M059J (cell line): ENCODE measurements at regions not wholly inside any gene's neighbourhood (a gene's known extent, or its start where the extent isn't known, plus 50 kb on each side); places are given as distances from the start of the nearest gene placed in this dataset.
"Not testable (repeated sequence)": the region's sequence is repeated elsewhere in the genome, so short reads cannot be mapped to it uniquely, and the experiment has no call there.

Source experiments
- DNase-seq: peaks from one replicate; pipeline ENCODE4 v3.0.0-alpha.2; 2012; ENCODE audit warnings: low read depth

DNA sequence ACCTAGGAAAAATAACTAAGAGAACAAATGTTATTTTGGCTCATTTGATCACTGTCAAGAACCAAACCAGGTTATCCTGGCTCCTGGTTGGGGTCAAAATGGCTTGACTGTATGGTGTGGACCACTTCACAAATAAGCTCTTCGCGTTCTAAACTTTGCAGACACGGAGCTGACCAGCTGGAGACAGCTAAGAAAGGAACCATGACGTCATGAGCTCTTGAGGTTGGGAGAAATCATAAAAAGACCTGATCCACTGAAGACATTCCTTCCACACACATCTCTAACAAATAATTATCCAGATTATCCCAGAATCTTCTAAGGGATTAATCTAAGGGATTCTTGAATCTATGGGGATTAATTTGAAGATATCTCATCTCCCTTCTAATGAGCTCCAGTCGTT lies 321.5 kb upstream of the IGF1R start:
- DNase-seq = no peak

DNA sequence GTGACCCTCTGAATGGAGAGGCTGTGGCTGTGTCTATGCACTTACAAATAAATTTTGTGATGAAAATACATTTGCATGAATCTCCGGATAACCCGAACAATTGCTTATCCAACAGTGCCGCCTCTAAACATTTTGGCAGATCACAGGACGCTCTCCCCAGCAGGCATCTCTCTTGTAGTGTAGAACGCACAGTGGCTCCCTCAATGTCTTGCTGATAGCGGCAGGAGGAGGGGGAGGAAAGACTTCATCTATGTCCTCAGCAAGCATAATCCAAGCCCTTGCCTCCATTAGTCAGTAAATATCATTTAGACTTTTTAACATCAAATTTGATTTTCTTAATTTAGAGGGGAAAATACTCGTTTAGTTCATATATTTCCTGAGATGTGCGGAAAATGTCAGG lies 318.1 kb upstream of the IGF1R start:
- no peak for DNase-seq

DNA sequence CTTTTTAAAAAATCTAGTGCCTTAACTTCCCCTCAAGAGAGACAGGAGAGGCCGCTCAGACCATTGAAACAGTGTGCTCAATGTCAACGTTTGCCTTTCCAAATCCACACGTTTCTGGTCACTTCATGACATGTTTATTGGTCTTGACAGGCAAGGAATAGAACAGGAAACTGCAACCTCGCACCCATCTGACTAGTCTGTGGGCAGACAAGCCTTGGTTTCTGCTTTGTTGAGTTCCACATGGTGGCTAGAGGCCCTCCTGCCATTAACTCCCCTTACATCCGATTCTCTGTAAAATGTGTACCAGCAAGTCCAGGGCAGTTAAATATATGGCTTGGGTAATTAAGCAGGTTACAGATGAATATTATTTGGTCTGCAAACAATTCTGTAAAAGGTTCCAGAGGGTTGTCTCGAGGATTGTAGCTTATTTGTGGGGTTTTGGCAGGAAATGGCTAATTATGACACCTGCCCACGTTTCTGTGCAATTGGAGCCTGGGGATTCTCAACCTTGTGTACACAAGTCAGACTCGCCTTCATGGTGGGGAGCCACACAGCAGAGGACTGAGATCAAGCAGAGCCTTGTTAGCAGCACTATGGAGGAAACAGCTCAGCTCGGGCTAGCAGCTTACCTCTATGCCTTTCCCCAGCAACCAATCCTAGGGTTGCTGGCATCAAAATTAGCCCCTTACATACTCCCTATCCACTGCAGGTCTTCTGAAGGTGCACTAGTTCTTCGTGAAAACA lies 317.5 kb upstream of the IGF1R start:
- DNase-seq = no peak

DNA sequence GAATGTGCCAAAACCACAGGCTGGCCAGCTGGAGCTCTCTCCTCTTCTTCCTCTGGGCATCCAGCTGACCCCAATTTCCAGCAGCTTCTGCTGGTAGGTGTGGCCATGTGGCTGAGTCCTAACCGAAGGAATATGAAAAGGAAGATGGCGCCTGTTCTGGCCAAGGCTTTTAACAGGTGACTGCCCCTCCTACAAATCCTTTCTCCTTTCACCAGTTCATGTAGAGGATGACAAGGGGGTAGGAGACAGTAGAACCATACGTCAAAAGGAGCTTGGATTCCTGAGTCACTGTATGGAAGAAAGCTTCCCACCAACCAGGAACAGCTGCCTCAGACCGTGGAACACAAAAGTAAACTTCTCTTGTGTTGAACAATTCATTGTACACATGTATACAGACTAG lies 316.7 kb upstream of the IGF1R start:
- no peak for DNase-seq

DNA sequence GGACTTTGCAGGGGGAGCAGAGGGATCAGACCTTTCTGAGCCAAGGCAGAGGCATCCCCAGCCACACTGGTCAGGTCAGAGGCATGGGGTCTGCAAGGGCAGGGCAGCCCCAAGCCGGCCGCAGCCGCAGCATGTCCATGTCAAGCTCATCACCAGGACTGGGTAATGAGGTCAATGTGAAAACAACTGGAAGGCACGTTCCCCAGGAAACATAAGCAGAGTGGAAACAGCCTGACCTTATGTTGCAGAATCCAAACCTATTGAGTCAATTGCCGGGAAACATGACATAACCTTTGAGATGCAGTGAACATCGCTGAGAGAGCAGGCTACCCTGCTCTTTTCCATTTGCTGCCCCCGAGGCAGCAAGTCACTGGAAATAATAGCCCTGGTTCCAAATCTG lies 315.1 kb upstream of the IGF1R start:
- no peak for DNase-seq

DNA sequence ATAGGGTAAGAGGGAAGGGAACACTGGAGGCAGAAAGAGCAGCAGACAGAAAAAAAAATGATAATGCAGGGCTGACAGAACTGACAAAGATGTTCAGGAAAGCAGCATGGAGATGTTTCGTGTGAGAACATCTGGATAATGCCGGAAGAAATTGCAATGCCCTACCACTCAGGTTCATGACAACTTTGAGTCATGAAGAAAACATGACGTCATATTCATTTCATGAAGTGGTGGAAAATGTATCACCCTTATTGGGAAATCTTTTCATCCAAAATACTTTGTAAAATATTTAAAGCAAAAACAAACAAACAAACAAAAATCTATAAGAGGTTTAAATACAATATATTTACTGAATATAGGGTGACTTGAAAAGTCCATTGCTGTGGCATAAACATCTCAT lies 305.4 kb upstream of the IGF1R start:
- no peak for DNase-seq

DNA sequence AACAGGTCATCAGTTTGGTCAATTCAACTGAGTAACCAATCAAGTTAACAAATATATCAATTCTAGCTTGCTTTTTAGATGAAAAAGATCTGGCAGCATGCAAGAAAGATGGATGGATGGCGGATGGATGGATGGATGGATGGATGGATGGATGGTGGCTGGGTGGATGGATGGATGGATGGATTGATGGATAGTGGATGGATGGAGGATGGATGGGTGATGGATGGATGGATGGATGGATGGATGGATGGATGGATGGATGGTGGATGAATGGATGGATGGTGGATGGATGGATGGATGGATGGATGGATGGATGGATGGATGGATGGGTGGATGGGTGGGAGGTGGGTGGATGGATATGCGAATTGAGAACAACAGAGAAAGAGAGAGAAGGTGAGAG lies 303.7 kb upstream of the IGF1R start:
- DNase-seq = no peak

DNA sequence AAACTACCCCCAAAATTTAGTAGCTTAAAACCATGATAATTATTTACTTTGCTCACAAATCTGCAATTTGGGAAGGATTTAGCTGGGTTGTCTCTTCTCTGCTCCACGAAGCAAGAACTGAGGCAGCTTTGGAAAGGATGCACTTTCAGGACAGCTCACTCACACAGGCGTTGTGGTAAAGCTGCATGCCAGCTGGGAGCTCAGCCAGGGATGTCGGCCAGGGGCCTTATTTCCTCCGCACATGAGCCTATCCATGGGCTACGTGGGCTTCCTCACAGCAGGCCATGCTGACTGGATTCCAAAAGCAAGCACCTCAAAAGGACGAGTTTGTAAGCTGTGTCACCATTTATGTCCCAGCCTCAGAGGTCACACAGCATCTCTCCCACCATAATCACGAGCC lies 301.3 kb upstream of the IGF1R start:
- DNase-seq = no peak

DNA sequence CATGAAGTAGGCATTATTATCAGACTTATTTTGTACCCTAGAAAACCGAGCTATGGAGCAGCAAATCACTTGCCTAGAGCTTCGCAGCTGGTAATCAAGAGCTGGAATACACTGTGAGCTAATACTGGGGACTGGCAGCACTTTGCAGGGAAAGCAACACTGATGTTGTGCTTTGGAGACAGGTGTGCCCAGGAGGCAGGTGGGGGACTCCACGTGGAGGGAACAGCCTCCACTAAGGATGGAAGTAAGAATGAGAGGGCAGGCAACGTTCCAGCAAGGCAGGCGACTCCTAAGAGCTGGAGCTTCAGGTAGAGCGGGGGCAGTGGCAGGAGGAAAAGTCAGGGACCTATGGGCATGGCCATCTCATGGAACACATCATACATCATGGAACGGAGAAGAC lies 300.5 kb upstream of the IGF1R start:
- no peak for DNase-seq

DNA sequence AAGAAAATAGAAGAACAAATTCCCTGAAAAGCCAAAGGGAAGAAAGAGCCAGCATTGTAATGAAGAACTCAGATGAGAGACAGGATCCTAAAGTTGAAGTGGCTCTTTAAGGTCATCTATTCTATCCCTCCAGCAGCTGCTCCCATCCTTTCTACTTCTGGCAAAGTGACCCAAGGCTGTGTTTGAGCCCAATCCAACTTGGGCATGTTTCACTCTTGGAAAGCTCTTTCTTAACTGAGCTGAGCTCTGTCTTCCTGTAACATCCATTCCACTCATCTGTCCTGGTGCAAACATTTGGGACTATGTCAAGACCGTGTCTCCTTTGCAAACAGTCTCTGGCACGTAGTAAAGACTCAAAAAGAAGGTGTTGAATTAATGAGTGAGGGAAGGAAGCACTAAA lies 298.1 kb upstream of the IGF1R start:
- DNase-seq = no peak

DNA sequence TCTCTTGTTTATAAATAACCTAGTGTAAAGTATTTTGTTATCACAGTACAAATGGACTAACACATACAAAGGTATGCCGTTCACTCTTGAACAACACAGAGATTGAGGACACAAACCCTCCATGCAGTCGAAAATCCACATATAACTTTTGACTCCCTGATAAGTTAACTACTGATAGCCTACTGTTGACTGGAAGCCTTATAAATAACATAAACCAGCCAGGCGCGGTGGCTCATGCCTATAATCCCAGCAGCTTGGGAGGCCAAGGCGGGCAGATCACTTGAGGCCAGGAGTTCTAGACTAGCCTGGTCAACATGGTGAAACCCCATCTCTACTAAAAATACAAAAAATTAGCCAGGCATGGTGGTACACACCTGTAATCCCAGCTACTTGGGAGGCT lies 290.1 kb upstream of the IGF1R start:
- DNase-seq = not testable (repeated sequence)

DNA sequence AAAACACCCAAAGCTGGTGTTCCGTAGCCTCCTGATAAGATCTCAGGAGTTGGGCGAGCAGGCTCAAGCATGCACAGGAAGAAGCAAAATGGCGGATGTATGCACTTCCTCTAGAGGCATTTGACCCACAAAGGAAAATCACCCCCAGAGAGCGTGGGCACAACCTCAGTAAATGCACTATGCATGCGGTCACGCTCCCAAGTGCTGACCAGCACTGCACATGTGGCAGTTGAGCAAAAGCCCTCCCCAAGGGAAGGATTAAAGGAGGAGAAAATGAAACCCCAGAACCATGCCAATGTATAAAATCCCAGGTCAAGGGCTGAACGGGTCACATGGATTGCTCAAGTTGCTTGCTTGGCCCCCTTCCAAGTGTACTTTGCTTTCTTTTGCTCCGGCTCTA lies 289.4 kb upstream of the IGF1R start:
- DNase-seq = no peak

DNA sequence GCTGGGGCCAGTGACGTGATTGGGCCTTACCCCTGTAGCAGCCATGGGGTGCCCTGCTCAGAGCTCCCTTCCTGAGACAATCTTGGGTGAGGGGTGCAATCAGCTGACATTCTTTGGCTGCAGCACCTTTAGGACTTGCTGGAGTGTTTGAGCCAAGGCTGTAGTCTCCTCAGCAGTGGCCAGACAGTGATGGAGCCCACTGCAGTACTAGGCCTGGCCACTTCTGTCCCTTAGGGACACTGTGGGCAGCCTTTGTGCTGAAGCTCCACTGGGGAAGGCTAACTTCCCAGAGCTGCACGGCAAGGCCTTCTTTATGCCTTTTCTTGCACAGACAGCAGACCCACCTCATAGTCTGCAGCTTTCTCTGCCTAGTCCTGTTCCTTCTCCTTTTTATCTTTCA lies 284.9 kb upstream of the IGF1R start:
- no peak for DNase-seq

DNA sequence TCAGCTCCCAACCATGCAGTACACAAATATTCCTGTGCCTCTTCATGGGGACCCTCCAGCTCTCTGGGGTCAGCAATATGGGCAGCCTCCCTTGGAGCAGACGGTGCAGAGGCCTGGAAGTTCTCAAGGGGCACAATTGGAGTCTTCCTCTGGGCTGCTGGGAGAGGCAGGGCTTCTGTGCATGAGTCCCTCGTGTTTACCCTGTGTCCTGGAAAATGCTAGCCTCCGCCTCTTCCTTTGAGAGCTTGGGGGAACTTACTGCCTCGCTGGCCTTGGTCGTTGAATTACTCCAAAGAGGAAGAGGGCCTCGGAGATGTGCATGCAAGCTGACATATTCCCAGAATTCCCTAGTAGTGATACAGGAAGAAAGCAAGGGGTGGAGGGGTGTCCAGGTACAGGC lies 284.4 kb upstream of the IGF1R start:
- no peak for DNase-seq

DNA sequence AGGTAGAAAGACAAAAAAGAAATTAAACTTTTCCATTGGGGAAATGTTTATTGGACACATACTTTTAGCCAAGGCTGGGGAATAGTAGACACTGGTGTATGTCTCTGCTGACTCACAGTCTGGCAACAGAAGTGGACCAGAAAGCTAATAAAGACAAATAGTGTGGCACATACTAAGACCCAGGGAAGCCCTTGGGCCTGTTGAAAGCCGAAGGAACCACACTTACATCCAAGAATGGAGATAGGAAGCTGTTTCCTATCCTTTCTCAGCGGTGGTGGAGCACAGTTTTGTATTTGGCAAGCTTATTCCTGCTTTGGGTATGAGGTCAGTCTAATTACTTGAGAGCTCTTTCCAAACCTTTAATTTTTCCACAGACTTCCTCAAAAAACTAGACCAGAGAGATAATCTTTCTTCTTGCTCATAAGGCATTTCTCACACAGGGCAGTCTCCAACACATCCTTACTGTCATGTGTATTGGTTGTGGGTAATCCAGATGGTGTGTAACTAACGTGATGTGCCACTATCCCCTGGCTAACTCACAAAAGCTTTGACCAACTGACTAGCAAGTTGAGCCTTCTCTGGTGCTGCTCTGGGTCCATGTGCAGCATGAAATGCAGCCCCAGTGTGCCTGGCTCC lies 279.1 kb upstream of the IGF1R start:
- DNase-seq = no peak

DNA sequence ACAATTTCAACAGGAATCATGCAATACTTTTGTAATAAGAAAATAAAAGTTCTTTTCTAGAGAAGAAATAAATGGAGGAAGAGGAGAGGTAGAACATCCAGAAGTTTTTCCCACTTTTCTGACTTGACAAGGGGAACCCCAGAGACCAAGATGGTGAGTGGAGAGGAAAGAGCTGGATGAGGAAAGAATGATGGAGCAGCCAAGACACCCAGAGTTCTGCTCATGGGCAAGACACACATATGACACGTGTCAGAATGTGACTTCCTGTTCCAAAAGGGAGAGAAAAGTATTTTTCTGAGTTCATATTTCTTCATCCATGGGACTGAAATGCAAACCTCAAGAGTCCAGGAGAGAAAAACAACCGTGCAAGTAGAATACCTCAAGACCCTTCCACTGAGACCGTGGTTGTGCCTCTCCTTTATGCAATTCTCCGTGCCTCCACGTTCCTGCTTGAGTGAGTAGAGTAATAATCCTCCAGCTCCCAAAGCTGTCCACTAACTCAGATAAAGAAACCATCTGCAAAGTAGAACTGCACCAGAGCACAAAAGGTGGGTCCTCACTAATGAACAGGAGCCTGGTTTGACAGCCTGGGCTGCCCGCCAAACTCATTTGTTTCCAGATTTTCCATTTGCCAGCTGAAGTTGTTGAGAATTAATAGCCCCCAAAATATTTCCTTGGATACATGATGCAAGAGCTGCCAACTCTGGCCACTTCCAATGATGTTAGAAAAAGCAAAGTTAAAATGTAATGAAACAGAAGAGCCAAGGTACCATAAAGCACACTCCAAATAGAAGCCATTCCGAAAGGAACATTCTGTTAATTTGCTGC lies 272.6 kb upstream of the IGF1R start:
- DNase-seq = no peak

DNA sequence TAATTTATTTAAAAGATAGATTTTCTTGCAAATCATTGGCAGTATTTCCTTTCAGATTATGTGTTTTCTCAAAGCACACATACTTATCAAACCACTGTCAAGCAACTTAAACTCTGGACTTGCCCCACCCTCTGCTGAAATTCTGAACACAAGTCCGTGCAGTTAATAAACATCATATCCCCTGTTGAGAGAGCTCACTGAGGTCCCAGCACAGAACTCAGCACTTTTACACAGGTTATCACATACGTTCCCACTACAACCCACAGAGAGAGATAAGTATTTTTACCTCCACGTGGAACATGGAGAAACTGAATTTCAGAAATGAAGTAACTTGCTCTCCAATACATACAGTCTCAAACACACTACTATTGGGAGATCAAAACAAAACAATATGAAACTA lies 267.6 kb upstream of the IGF1R start:
- DNase-seq = no peak

DNA sequence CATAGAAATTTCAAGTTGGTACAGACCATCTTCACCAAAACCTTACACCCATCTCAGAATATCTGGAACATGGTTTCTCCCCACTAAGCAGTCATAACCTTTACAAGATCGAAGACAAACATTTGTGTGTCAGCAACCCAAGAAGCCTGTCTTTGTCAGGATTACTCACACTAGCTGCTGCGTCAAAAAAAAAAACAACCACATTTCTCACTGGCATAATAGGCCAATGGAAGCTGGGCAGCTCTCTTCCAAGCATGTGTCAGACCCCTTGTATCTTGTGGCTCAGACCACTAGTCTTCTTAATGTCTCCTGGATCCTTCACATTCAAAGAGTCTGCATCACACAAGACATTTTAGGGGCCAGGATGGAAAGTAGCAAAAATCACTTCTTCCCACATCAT lies 266.9 kb upstream of the IGF1R start:
- no peak for DNase-seq

DNA sequence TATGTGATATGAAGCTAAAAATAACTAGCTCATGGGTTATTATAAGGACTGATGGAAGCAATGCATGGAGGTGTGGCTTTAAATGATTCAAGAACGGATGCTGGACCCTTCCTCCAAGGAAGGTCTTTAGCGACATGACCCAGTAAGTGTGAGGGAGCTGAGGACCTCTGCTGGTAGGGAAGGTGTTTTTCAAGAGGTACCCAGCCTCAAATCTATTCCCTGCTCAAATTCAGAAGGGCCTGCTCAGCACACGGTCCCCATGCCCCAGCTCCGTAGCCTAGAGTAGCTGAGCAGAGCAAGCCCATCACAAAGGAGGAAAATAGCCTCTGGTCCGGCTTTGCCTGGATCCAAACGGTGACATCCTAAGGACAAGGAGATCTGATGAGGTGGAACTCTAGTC lies 266.2 kb upstream of the IGF1R start:
- no peak for DNase-seq

DNA sequence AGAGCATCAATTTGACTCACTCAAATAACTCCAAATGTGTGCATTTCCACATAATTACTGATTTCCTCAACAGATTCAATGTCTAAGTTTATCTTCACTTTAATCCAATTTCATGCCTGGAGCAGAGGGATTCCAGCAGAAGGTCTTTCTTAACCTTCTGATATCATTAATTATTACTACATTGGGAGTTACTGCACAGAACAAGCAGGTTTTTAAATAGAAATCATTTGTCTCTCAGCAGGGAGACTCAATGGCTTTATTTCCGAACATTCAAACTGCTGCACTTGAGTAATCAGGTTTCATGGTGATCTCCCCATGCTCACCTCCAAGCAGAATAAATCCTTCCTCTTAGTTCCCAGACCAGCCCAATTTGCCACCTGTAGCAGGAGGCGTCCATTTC lies 264.8 kb upstream of the IGF1R start:
- no peak for DNase-seq

DNA sequence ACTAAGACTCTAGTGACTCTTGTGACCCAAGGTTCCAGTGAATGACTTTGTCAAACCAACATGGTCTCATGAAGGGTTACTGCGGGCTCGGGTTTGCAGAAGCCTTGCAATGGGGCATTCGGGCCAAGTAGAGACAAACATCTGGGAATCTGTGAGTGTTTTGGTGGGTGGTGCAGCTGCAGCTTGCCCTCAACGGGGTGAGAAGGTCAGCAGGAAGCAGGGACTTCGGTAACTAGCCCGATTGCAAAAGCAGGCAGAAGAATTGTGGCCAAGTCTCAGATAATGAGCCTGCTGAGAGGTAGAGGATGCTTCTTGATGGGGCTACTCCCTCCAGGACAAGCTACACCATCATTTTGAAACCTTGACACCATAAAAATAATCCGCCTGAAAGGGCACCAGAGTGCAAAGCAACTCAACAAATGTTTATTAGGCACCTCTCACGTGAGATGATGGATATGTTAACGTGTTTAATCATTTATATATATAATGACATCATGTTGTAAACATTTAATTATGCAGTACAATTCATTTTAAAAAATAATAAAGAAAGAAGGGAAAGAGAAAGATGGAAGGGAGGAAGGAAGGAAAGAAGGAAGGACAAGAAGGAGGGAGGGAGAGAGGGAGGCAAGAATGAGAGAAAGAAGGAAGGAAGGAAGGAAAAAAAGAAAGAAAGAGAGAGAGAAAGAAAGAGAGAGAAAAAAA lies 263.9 kb upstream of the IGF1R start:
- no peak for DNase-seq

DNA sequence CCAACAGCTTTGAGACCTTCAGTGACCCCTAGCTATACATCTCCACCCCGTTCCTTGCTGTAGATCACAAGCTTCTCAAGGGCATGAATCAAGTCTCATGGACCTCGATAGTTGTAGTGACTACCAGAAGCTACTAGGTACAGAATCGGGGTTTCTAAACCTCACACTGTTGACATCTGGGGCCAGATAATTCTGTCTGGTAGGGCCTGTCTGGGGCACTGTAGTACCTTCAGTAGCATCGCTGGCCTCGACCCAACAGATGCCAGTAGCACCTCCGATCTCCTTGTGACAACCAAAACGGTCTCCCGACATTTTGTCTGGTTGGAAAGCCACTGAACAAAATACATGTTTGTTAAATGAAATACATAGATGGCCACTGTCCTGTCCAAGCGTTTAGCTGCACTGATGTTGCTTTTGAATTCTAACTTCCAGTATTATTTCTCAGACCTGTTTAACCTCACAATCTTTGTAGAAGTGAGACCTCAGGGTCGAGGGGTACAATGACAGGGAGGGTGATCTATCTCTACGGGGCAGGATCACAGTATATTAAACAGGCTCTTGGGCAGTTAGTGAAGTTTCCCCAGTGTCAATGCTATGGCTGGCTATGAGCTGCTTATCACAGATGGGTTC lies 262.5 kb upstream of the IGF1R start:
- DNase-seq = no peak
